GM23248 (cell line): ENCODE measurements at regions not wholly inside any gene's neighbourhood (a gene's known extent, or its start where the extent isn't known, plus 50 kb on each side); places are given as distances from the start of the nearest gene placed in this dataset.

ENCODE experiments used
- EZH2 ChIP-seq: fragments of 200-600 bp; sonication (generic); IDR thresholded peaks from 2 replicates; pipeline ENCODE4 v1.6.1; 2018; ENCODE audit warnings: antibody characterized with exemption, mild to moderate bottlenecking; ENCODE audit not compliant: insufficient read depth, poor library complexity, severe bottlenecking
- EZH2phosphoT487 ChIP-seq: fragments of 200-600 bp; sonication (generic); IDR thresholded peaks from 2 replicates; pipeline ENCODE4 v1.6.1; 2018; ENCODE audit warnings: antibody characterized with exemption, moderate library complexity, mild to moderate bottlenecking, low read depth; ENCODE audit not compliant: insufficient read depth

GRCh38 chr5:110872200-110872599, 133.4 kb downstream of the SLC25A46 start:
- TF ChIP-seq EZH2 (no peak), EZH2phosphoT487 (no peak)
